Spleen (tissue), 7 donors: ENCODE measurements at regions not wholly inside any gene's neighbourhood (a gene's known extent, or its start where the extent isn't known, plus 50 kb on each side); places are given as distances from the start of the nearest gene placed in this dataset.

Experiments
- POLR2AphosphoS5 ChIP-seq, 3 donors: sonication (generic); formaldehyde crosslinking; IDR thresholded peaks; one replicate each; pipeline ENCODE4 v1.5.1; 2017; ENCODE audit warnings: antibody characterized with exemption in 3 of 3
- TF ChIP-seq, protein P1 (sequence below), 11 experiments: fragments of 200-600 bp in 7 of 11; fragments of 450-650 bp in 4 of 11; sonication (generic) in 4 of 11; IDR thresholded peaks in 8 of 11; conservative IDR thresholded peaks in 3 of 11; 1 replicate in 7 of 11; 2 replicates in 4 of 11; pipeline versions ENCODE4 v1.4.0 to v1.8.0; 2016 to 2021; ENCODE audit warnings: antibody characterized with exemption in 11 of 11, inconsistent platforms in 4 of 11, mild to moderate bottlenecking in 1 of 11
- donor health status: DM: no; HTN: no; CAD: no; lungs with moderate emphysema.
- donor health status: DM: no; HTN: no; CAD: no.
- donor health status: DM: no; HTN: no; CAD: no.

GRCh38 chr5:20959347-20959746 lies 971.3 kb upstream of the CDH18 start:
- TF ChIP-seq, protein P1, sequence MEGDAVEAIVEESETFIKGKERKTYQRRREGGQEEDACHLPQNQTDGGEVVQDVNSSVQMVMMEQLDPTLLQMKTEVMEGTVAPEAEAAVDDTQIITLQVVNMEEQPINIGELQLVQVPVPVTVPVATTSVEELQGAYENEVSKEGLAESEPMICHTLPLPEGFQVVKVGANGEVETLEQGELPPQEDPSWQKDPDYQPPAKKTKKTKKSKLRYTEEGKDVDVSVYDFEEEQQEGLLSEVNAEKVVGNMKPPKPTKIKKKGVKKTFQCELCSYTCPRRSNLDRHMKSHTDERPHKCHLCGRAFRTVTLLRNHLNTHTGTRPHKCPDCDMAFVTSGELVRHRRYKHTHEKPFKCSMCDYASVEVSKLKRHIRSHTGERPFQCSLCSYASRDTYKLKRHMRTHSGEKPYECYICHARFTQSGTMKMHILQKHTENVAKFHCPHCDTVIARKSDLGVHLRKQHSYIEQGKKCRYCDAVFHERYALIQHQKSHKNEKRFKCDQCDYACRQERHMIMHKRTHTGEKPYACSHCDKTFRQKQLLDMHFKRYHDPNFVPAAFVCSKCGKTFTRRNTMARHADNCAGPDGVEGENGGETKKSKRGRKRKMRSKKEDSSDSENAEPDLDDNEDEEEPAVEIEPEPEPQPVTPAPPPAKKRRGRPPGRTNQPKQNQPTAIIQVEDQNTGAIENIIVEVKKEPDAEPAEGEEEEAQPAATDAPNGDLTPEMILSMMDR (IDR thresholded peaks at IDR 0.05 in 8 of 11, conservative IDR thresholded peaks at IDR 0.05 in 3 of 11): no peak
- no peak for TF ChIP-seq POLR2AphosphoS5 (IDR thresholded peaks at IDR 0.05)
